Omental fat pad (tissue), 3 donors: ENCODE measurements at regions not wholly inside any gene's neighbourhood (a gene's known extent, or its start where the extent isn't known, plus 50 kb on each side); places are given as distances from the start of the nearest gene placed in this dataset.

Experiments used
- ATAC-seq: fragments of 150-250 bp; one replicate; pipeline ENCODE4 v1.9.1; 2016; ENCODE audit warnings: mild to moderate bottlenecking, moderate library complexity; ENCODE audit not compliant: low FRiP score
- DNase-seq: peaks from one replicate; pipeline ENCODE4 v3.0.0-alpha.2; 2019; ENCODE audit warnings: low spot score
- TF ChIP-seq, protein P1 (sequence below), 3 donors: fragments of 450-650 bp; IDR thresholded peaks; one replicate each; pipeline ENCODE4 v1.5.1; 2016 to 2017; ENCODE audit warnings: antibody characterized with exemption in 3 of 3, mild to moderate bottlenecking in 3 of 3, moderate library complexity in 2 of 3

- no peak for ATAC-seq
- TF ChIP-seq, protein P1, sequence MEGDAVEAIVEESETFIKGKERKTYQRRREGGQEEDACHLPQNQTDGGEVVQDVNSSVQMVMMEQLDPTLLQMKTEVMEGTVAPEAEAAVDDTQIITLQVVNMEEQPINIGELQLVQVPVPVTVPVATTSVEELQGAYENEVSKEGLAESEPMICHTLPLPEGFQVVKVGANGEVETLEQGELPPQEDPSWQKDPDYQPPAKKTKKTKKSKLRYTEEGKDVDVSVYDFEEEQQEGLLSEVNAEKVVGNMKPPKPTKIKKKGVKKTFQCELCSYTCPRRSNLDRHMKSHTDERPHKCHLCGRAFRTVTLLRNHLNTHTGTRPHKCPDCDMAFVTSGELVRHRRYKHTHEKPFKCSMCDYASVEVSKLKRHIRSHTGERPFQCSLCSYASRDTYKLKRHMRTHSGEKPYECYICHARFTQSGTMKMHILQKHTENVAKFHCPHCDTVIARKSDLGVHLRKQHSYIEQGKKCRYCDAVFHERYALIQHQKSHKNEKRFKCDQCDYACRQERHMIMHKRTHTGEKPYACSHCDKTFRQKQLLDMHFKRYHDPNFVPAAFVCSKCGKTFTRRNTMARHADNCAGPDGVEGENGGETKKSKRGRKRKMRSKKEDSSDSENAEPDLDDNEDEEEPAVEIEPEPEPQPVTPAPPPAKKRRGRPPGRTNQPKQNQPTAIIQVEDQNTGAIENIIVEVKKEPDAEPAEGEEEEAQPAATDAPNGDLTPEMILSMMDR (IDR thresholded peaks at IDR 0.05): no peak
- no peak for DNase-seq
These were observed 233.2 kb upstream of the THSD7B start for GRCh38 chr2:136532171-136532570.

DNA sequence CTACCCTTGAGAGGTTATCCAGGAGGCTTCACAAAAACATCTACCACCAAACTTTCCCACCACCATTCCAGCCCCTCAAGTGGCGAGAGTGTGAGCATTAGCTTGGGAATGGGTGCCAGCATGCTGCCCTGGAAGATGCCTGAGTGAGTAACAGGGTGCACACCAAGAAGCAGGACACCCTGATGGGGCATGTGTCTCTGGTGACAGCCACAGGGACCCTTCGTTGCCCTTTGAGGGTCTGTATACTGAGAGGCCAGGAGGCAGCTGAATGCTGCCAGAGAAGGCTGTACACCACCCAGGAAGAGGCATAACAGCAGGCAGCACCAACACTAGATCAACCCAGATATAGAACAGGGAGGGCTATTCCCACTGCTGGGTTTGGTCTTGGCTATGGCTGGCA lies 233.6 kb upstream of the THSD7B start:
- ATAC-seq: no peak
- TF ChIP-seq, protein P1 (IDR thresholded peaks at IDR 0.05): no peak
- DNase-seq: no peak

- ATAC-seq (no peak), DNase-seq (no peak)
- TF ChIP-seq, protein P1 (IDR thresholded peaks at IDR 0.05): no peak
These were observed 235.2 kb upstream of the THSD7B start for GRCh38 chr2:136530146-136530545.

DNA sequence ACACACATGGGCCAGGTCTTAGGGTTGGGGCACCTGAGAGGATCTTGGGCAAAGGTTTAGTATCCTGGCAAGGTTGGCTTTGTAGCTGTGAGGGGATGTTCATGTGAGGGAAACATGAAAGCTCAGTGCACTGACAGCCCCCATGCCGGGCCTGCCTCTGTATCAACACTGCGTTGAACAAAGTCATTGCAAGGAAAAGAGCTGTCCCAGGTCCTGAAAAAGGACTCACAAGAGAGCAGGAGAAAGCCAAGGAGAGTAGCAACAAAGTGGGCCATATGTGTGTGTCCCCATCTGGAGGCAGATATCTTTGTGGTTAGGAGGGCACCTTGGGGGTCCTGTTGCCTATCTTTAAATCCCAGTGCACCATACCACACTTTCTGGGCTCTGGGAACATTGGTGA lies 237.8 kb upstream of the THSD7B start:
- TF ChIP-seq, protein P1 (IDR thresholded peaks at IDR 0.05): no peak
- DNase-seq: no peak
- no peak for ATAC-seq

- ATAC-seq (no peak), DNase-seq (no peak)
- TF ChIP-seq, protein P1 (IDR thresholded peaks at IDR 0.05): no peak
These were observed 242.6 kb upstream of the THSD7B start for GRCh38 chr2:136522724-136523123.

DNA sequence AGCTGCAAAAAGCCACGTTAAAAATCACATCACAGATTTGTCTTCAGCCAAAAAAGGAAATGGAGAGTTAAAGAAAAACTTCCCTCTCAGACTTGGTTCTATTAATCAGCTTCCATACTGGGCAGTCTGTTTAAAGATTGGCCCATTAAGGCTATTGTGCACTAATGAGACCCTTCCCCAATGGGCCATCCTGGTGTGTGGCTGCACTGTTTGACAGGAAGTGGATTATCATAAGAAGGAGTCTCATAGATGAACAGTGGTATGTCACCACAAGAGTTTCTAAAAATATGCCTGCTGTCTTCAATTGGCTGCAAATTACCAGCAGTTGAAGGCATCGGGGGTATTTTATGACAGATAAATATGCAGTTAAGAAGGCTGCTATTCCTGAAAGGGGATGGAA lies 247.6 kb upstream of the THSD7B start:
- ATAC-seq (no peak), DNase-seq (no peak)
- TF ChIP-seq, protein P1 (IDR thresholded peaks at IDR 0.05): no peak

DNA sequence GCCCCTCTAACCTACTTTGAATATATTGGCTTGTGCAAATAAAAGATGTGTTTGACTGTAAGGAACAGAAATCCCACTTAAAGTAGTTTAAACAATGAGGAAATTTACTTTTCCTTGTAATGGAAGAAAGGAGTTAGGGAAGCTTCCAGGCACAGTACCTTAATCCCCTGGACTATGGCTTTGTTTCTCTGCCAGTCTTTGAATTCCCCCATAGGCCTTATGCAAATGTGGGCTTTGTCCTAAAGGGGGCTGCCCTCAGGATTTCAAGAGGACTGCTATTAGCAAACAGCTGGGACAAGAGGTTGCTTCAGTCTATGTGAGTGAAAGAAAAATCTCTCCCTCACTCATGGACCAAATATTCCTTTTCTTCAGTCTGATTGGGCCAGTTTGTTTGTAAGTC lies 255.1 kb upstream of the THSD7B start:
- DNase-seq (no peak), ATAC-seq (no peak)
- TF ChIP-seq, protein P1 (IDR thresholded peaks at IDR 0.05): no peak
